Stimulated activated memory B cell treated with anti-CD40 and anti-IgM and Interleukin-4, amounts not matched to agents 10 μg/mL and 1 μg/mL and 100 μg/mL, for 72 hours (primary cell): ENCODE measurements at regions not wholly inside any gene's neighbourhood (a gene's known extent, or its start where the extent isn't known, plus 50 kb on each side); places are given as distances from the start of the nearest gene placed in this dataset.

ENCODE experiments used
- ATAC-seq: fragments of 150-1000 bp; cut with Tn5 transposase; 2 replicates; pipeline ENCODE4 v1.10.0; 2021
- H3K27ac Mint-ChIP-seq: one replicate; pipeline ENCODE4 v1.8.0; 2022; ENCODE audit warnings: mild to moderate bottlenecking, mixed read lengths
- H3K27me3 Mint-ChIP-seq: one replicate; pipeline ENCODE4 v1.8.0; 2022; ENCODE audit warnings: mixed read lengths
- H3K36me3 Mint-ChIP-seq: one replicate; pipeline ENCODE4 v1.8.0; 2022; ENCODE audit warnings: mixed read lengths
- H3K4me1 Mint-ChIP-seq: one replicate; pipeline ENCODE4 v1.8.0; 2022; ENCODE audit warnings: mixed read lengths
- H3K4me3 Mint-ChIP-seq: one replicate; pipeline ENCODE4 v1.8.0; 2022; ENCODE audit warnings: mild to moderate bottlenecking, moderate library complexity, mixed read lengths
- H3K9me3 Mint-ChIP-seq: one replicate; pipeline ENCODE4 v1.8.0; 2022; ENCODE audit warnings: mixed read lengths

- H3K4me3 Mint-ChIP-seq, result no peak overlapping the region
- ATAC-seq, result no peak
- H3K36me3 Mint-ChIP-seq, result no peaks in the 10 kb centered on the region
Measured at GRCh38 chr14:51513281-51513680, 138.4 kb upstream of the FRMD6 start.

GRCh38 chr14:51513933-51514332 lies 137.8 kb upstream of the FRMD6 start:
- Mint-ChIP-seq H3K4me3 (no peak overlapping the region), H3K36me3 (no peaks in the 10 kb centered on the region), H3K4me1 (no peaks in the 10 kb centered on the region), H3K27me3 (no peaks in the 10 kb centered on the region), H3K9me3 (no peaks in the 10 kb centered on the region), H3K27ac (no peak overlapping the region)
- no peak for ATAC-seq

More at GRCh38 chr14:51513281-51513680, 138.4 kb upstream of the FRMD6 start:
- no peaks in the 10 kb centered on the region for H3K9me3 Mint-ChIP-seq
- no peak overlapping the region for H3K27ac Mint-ChIP-seq
- no peaks in the 10 kb centered on the region for H3K4me1 Mint-ChIP-seq
- H3K27me3 Mint-ChIP-seq, result peaks cover 4% of the 10 kb centered on the region

- no peaks in the 10 kb centered on the region for H3K36me3 Mint-ChIP-seq
- no peak overlapping the region for H3K4me3 Mint-ChIP-seq
- no peaks in the 10 kb centered on the region for H3K9me3 Mint-ChIP-seq
- H3K4me1 Mint-ChIP-seq, result no peaks in the 10 kb centered on the region
- H3K27ac Mint-ChIP-seq, result no peak overlapping the region
- no peak for ATAC-seq
- peaks cover 2% of the 10 kb centered on the region for H3K27me3 Mint-ChIP-seq
Measured at GRCh38 chr14:51515611-51516010, 136.1 kb upstream of the FRMD6 start.

- Mint-ChIP-seq H3K4me3 (no peak overlapping the region), H3K27me3 (peaks cover 10% of the 10 kb centered on the region), H3K4me1 (no peaks in the 10 kb centered on the region), H3K27ac (no peak overlapping the region), H3K36me3 (no peaks in the 10 kb centered on the region), H3K9me3 (no peaks in the 10 kb centered on the region)
- no peak for ATAC-seq
Measured at GRCh38 chr14:51516706-51517395, 134.9 kb upstream of the FRMD6 start.

- Mint-ChIP-seq H3K27ac (no peak overlapping the region), H3K27me3 (peaks cover 10% of the 10 kb centered on the region), H3K36me3 (no peaks in the 10 kb centered on the region), H3K4me1 (no peaks in the 10 kb centered on the region), H3K9me3 (no peaks in the 10 kb centered on the region), H3K4me3 (no peak overlapping the region)
- ATAC-seq, result no peak
Measured at GRCh38 chr14:51518280-51518679, 133.4 kb upstream of the FRMD6 start.

GRCh38 chr14:51518711-51519110 lies 133.0 kb upstream of the FRMD6 start:
- Mint-ChIP-seq H3K27ac (no peak overlapping the region), H3K4me1 (no peaks in the 10 kb centered on the region), H3K4me3 (no peak overlapping the region), H3K9me3 (no peaks in the 10 kb centered on the region), H3K36me3 (no peaks in the 10 kb centered on the region), H3K27me3 (peaks cover 10% of the 10 kb centered on the region)
- no peak for ATAC-seq

- H3K36me3 Mint-ChIP-seq, result no peaks in the 10 kb centered on the region
- H3K4me1 Mint-ChIP-seq, result no peaks in the 10 kb centered on the region
- no peak for ATAC-seq
- peaks cover 10% of the 10 kb centered on the region for H3K27me3 Mint-ChIP-seq
- H3K9me3 Mint-ChIP-seq, result no peaks in the 10 kb centered on the region
- H3K4me3 Mint-ChIP-seq, result no peak overlapping the region
- H3K27ac Mint-ChIP-seq, result no peak overlapping the region
Measured at GRCh38 chr14:51520087-51520486, 131.6 kb upstream of the FRMD6 start.

GRCh38 chr14:51521764-51522163 lies 129.9 kb upstream of the FRMD6 start:
- H3K27me3 Mint-ChIP-seq, result peaks cover 10% of the 10 kb centered on the region
- H3K27ac Mint-ChIP-seq, result no peak overlapping the region
- no peaks in the 10 kb centered on the region for H3K4me1 Mint-ChIP-seq
- ATAC-seq, result no peak
- no peaks in the 10 kb centered on the region for H3K36me3 Mint-ChIP-seq
- H3K4me3 Mint-ChIP-seq, result no peak overlapping the region
- H3K9me3 Mint-ChIP-seq, result peaks cover 2% of the 10 kb centered on the region

GRCh38 chr14:51523243-51523642 lies 128.5 kb upstream of the FRMD6 start:
- ATAC-seq, result no peak
- Mint-ChIP-seq H3K4me3 (no peak overlapping the region), H3K4me1 (no peaks in the 10 kb centered on the region), H3K36me3 (no peaks in the 10 kb centered on the region), H3K27ac (no peak overlapping the region), H3K9me3 (peaks cover 2% of the 10 kb centered on the region), H3K27me3 (peaks cover 10% of the 10 kb centered on the region)

GRCh38 chr14:51525739-51526138 lies 126.0 kb upstream of the FRMD6 start:
- ATAC-seq, result no peak
- no peak overlapping the region for H3K27ac Mint-ChIP-seq
- H3K4me1 Mint-ChIP-seq, result no peaks in the 10 kb centered on the region
- H3K9me3 Mint-ChIP-seq, result peaks cover 2% of the 10 kb centered on the region
- H3K4me3 Mint-ChIP-seq, result no peak overlapping the region
- H3K27me3 Mint-ChIP-seq, result peaks cover 7% of the 10 kb centered on the region
- no peaks in the 10 kb centered on the region for H3K36me3 Mint-ChIP-seq

GRCh38 chr14:51527073-51527472 lies 124.6 kb upstream of the FRMD6 start:
- ATAC-seq, result no peak
- no peaks in the 10 kb centered on the region for H3K36me3 Mint-ChIP-seq
- no peaks in the 10 kb centered on the region for H3K27me3 Mint-ChIP-seq
- H3K4me1 Mint-ChIP-seq, result no peaks in the 10 kb centered on the region
- peaks cover 2% of the 10 kb centered on the region for H3K9me3 Mint-ChIP-seq
- no peak overlapping the region for H3K27ac Mint-ChIP-seq
- H3K4me3 Mint-ChIP-seq, result no peak overlapping the region

GRCh38 chr14:51529736-51530135 lies 122.0 kb upstream of the FRMD6 start:
- Mint-ChIP-seq H3K4me1 (no peaks in the 10 kb centered on the region), H3K27ac (no peak overlapping the region), H3K9me3 (peaks cover 2% of the 10 kb centered on the region), H3K27me3 (no peaks in the 10 kb centered on the region), H3K36me3 (no peaks in the 10 kb centered on the region), H3K4me3 (no peak overlapping the region)
- no peak for ATAC-seq

- Mint-ChIP-seq H3K4me1 (no peaks in the 10 kb centered on the region), H3K9me3 (peaks cover 3% of the 10 kb centered on the region), H3K4me3 (no peak overlapping the region), H3K36me3 (no peaks in the 10 kb centered on the region), H3K27ac (no peak overlapping the region), H3K27me3 (no peaks in the 10 kb centered on the region)
- no peak for ATAC-seq
Measured at GRCh38 chr14:51533160-51533559, 118.5 kb upstream of the FRMD6 start.

GRCh38 chr14:51533872-51534553 lies 117.7 kb upstream of the FRMD6 start:
- no peaks in the 10 kb centered on the region for H3K36me3 Mint-ChIP-seq
- peaks cover 3% of the 10 kb centered on the region for H3K9me3 Mint-ChIP-seq
- H3K4me1 Mint-ChIP-seq, result no peaks in the 10 kb centered on the region
- no peak for ATAC-seq
- H3K27ac Mint-ChIP-seq, result no peak overlapping the region
- H3K4me3 Mint-ChIP-seq, result no peak overlapping the region
- H3K27me3 Mint-ChIP-seq, result no peaks in the 10 kb centered on the region

GRCh38 chr14:51534610-51535011 lies 117.1 kb upstream of the FRMD6 start:
- Mint-ChIP-seq H3K9me3 (peaks cover 3% of the 10 kb centered on the region), H3K4me3 (no peak overlapping the region), H3K27me3 (no peaks in the 10 kb centered on the region), H3K36me3 (no peaks in the 10 kb centered on the region), H3K4me1 (no peaks in the 10 kb centered on the region), H3K27ac (no peak overlapping the region)
- no peak for ATAC-seq

- Mint-ChIP-seq H3K9me3 (peaks cover 3% of the 10 kb centered on the region), H3K27ac (no peak overlapping the region), H3K27me3 (no peaks in the 10 kb centered on the region), H3K36me3 (no peaks in the 10 kb centered on the region), H3K4me3 (no peak overlapping the region), H3K4me1 (no peaks in the 10 kb centered on the region)
- no peak for ATAC-seq
Measured at GRCh38 chr14:51535443-51536044, 116.2 kb upstream of the FRMD6 start.
